Astrocyte (in vitro differentiated cells and primary cell): ENCODE measurements at regions not wholly inside any gene's neighbourhood (a gene's known extent, or its start where the extent isn't known, plus 50 kb on each side); places are given as distances from the start of the nearest gene placed in this dataset.

Experiments
- DNase-seq: peaks from one replicate; pipeline ENCODE4 v3.0.0-alpha.2; 2010; ENCODE audit warnings: low read depth
- FAIRE-seq: peaks from 2 replicates; lab custom pipeline; 2011; peaks lifted over from hg19 to GRCh38; lab: Jason Lieb, UNC
- H2AFZ ChIP-seq: 2 replicates; pipeline ENCODE4 v1.6.0; 2012; ENCODE audit warnings: low read depth, low read length, inconsistent platforms
- H3K27ac ChIP-seq: 2 replicates; pipeline ENCODE4 v1.5.1; 2011; ENCODE audit warnings: low read depth, low read length, inconsistent platforms
- H3K27me3 ChIP-seq: 2 replicates; pipeline ENCODE4 v1.6.0; 2011; ENCODE audit warnings: low read length, inconsistent platforms; ENCODE audit not compliant: insufficient read depth
- H3K36me3 ChIP-seq: 2 replicates; pipeline ENCODE4 v1.5.1; 2011; ENCODE audit warnings: low read length, inconsistent platforms; ENCODE audit not compliant: insufficient read depth
- H3K4me1 ChIP-seq: 2 replicates; pipeline ENCODE4 v1.5.1; 2011; ENCODE audit warnings: low read length, inconsistent platforms; ENCODE audit not compliant: insufficient read depth
- H3K4me2 ChIP-seq: 2 replicates; pipeline ENCODE4 v1.6.0; 2012; ENCODE audit warnings: low read length, inconsistent platforms
- H3K4me3 ChIP-seq: 2 replicates; pipeline ENCODE4 v1.5.1; 2011; ENCODE audit warnings: low read depth, mild to moderate bottlenecking, low read length, inconsistent platforms; ENCODE audit not compliant: insufficient read depth
- H3K79me2 ChIP-seq: 2 replicates; pipeline ENCODE4 v1.6.0; 2012; ENCODE audit warnings: mild to moderate bottlenecking, low read length, inconsistent platforms; ENCODE audit not compliant: insufficient read depth
- H3K9ac ChIP-seq: 2 replicates; pipeline ENCODE4 v1.6.0; 2012; ENCODE audit warnings: mild to moderate bottlenecking, low read length, inconsistent platforms
- H3K9me3 ChIP-seq: 2 replicates; pipeline ENCODE4 v1.5.1; 2012; ENCODE audit warnings: low read depth, mild to moderate bottlenecking, low read length, inconsistent platforms; ENCODE audit not compliant: insufficient read depth
- H4K20me1 ChIP-seq: 2 replicates; pipeline ENCODE4 v1.6.0; 2012; ENCODE audit warnings: low read length, inconsistent platforms; ENCODE audit not compliant: insufficient read depth
- H3K27ac Mint-ChIP-seq: one replicate; pipeline ENCODE4 v1.8.0; 2021; ENCODE audit warnings: mild to moderate bottlenecking, mixed read lengths; ENCODE audit not compliant: unreplicated experiment
- H3K27me3 Mint-ChIP-seq: one replicate; pipeline ENCODE4 v1.8.0; 2021; ENCODE audit warnings: low read depth, mixed read lengths; ENCODE audit not compliant: unreplicated experiment
- H3K36me3 Mint-ChIP-seq: one replicate; pipeline ENCODE4 v1.8.0; 2021; ENCODE audit warnings: low read depth, mixed read lengths; ENCODE audit not compliant: unreplicated experiment
- H3K4me1 Mint-ChIP-seq: one replicate; pipeline ENCODE4 v1.8.0; 2021; ENCODE audit warnings: low read depth, mixed read lengths; ENCODE audit not compliant: unreplicated experiment
- H3K4me3 Mint-ChIP-seq: one replicate; pipeline ENCODE4 v1.8.0; 2021; ENCODE audit warnings: mild to moderate bottlenecking, moderate library complexity, mixed read lengths; ENCODE audit not compliant: unreplicated experiment
- H3K9me3 Mint-ChIP-seq: one replicate; pipeline ENCODE4 v1.8.0; 2021; ENCODE audit warnings: mild to moderate bottlenecking, mixed read lengths; ENCODE audit not compliant: unreplicated experiment
- CTCF ChIP-seq: IDR thresholded peaks from 2 replicates; pipeline ENCODE4 v1.5.1; 2011; ENCODE audit warnings: low read depth, mild to moderate bottlenecking, inconsistent platforms, low read length, moderate library complexity; ENCODE audit not compliant: insufficient read depth
- EZH2 ChIP-seq: IDR thresholded peaks from 2 replicates; pipeline ENCODE4 v1.6.1; 2012; ENCODE audit warnings: mild to moderate bottlenecking, low read length, inconsistent platforms; ENCODE audit not compliant: insufficient read depth

- H3K9ac ChIP-seq, result no peak overlapping the region
- FAIRE-seq (no peak), DNase-seq (no peak)
- TF ChIP-seq CTCF, result no peak
- no peak for TF ChIP-seq EZH2
- no peak overlapping the region for H2AFZ ChIP-seq
- Mint-ChIP-seq H3K36me3 (no peaks in the 10 kb centered on the region), H3K27me3 (no peaks in the 10 kb centered on the region), H3K4me3 (no peak overlapping the region), H3K9me3 (peaks cover 5% of the 10 kb centered on the region), H3K27ac (peak overlapping the region; percentile 14), H3K4me1 (no peaks in the 10 kb centered on the region)
- no peaks in the 10 kb centered on the region for H3K9me3 ChIP-seq
- H4K20me1 ChIP-seq, result no peaks in the 10 kb centered on the region
- no peaks in the 10 kb centered on the region for H3K36me3 ChIP-seq
- no peaks in the 10 kb centered on the region for H3K4me1 ChIP-seq
- no peaks in the 10 kb centered on the region for H3K27me3 ChIP-seq
- H3K4me3 ChIP-seq, result no peak overlapping the region
- H3K4me2 ChIP-seq, result no peak overlapping the region
- no peak overlapping the region for H3K27ac ChIP-seq
- no peaks in the 10 kb centered on the region for H3K79me2 ChIP-seq
Observed at GRCh38 chr6:127404133-127404532, 55.1 kb downstream of the KIAA0408 start.

- Histone ChIP-seq H3K4me2 (no peak overlapping the region), H3K4me3 (no peak overlapping the region), H3K36me3 (no peaks in the 10 kb centered on the region), H3K4me1 (no peaks in the 10 kb centered on the region), H2AFZ (no peak overlapping the region), H3K9me3 (no peaks in the 10 kb centered on the region), H3K27me3 (no peaks in the 10 kb centered on the region), H4K20me1 (no peaks in the 10 kb centered on the region), H3K9ac (no peak overlapping the region), H3K79me2 (no peaks in the 10 kb centered on the region), H3K27ac (no peak overlapping the region)
- Mint-ChIP-seq H3K4me3 (no peak overlapping the region), H3K27me3 (no peaks in the 10 kb centered on the region), H3K36me3 (no peaks in the 10 kb centered on the region), H3K27ac (no peak overlapping the region), H3K9me3 (peaks cover 5% of the 10 kb centered on the region), H3K4me1 (no peaks in the 10 kb centered on the region)
- TF ChIP-seq CTCF (no peak), EZH2 (no peak)
- FAIRE-seq (no peak), DNase-seq (no peak)
Observed at GRCh38 chr6:127403636-127404035, 55.6 kb downstream of the KIAA0408 start.

GRCh38 chr6:127402890-127403617, 56.1 kb downstream of the KIAA0408 start:
- no peak for FAIRE-seq

More at GRCh38 chr6:127402890-127403617, 56.1 kb downstream of the KIAA0408 start:
- DNase-seq, result no peak
- Histone ChIP-seq H3K4me2 (no peak overlapping the region), H3K9ac (no peak overlapping the region), H3K36me3 (no peaks in the 10 kb centered on the region), H3K9me3 (no peaks in the 10 kb centered on the region), H3K27me3 (no peaks in the 10 kb centered on the region), H3K27ac (no peak overlapping the region), H2AFZ (no peak overlapping the region), H4K20me1 (no peaks in the 10 kb centered on the region), H3K4me1 (no peaks in the 10 kb centered on the region), H3K79me2 (no peaks in the 10 kb centered on the region), H3K4me3 (no peak overlapping the region)
- no peak overlapping the region for H3K4me3 Mint-ChIP-seq
- no peaks in the 10 kb centered on the region for H3K36me3 Mint-ChIP-seq
- H3K4me1 Mint-ChIP-seq, result no peaks in the 10 kb centered on the region
- no peak for TF ChIP-seq EZH2
- TF ChIP-seq CTCF, result no peak
- no peaks in the 10 kb centered on the region for H3K27me3 Mint-ChIP-seq
- peaks cover 5% of the 10 kb centered on the region for H3K9me3 Mint-ChIP-seq
- no peak overlapping the region for H3K27ac Mint-ChIP-seq
